Endothelial cell of umbilical vein (primary cell): ENCODE measurements at regions not wholly inside any gene's neighbourhood (a gene's known extent, or its start where the extent isn't known, plus 50 kb on each side); places are given as distances from the start of the nearest gene placed in this dataset.

Experiments used
- BruUV-seq: library from RNA; stranded (reverse); fragments of 400-500 nt; replicated peaks from 2 replicates; lab custom pipeline; 2021; lab: Mats Ljungman, UMichigan
- CTCF ChIA-PET: fragments of 300-600, 350-600 bp; sonication (Branson Sonifier 250); formaldehyde crosslinking; loops from one replicate; lab custom pipeline; 2021; ENCODE audit warnings: antibody characterized with exemption, inconsistent platforms; lab: Charles Lee
- POLR2A ChIA-PET: fragments of 300-600, 350-600 bp; sonication (Branson Sonifier 250); formaldehyde crosslinking; loops from one replicate; lab custom pipeline; 2021; ENCODE audit warnings: antibody characterized with exemption, inconsistent platforms; lab: Charles Lee
- DNase-seq: peaks from one replicate; pipeline ENCODE4 v3.0.0-alpha.2; 2011; ENCODE audit warnings: low read depth, low spot score
- FAIRE-seq: peaks from 2 replicates; lab custom pipeline; 2011; peaks lifted over from hg19 to GRCh38; lab: Jason Lieb, UNC
- H2AFZ ChIP-seq: 2 replicates; pipeline ENCODE4 v1.6.0; 2012; ENCODE audit warnings: low read depth, low read length, control low read depth, inconsistent platforms
- H3K27ac ChIP-seq: 2 replicates; pipeline ENCODE4 v1.5.1; 2011; ENCODE audit warnings: low read depth, mild to moderate bottlenecking, control low read depth, low read length, moderate library complexity; ENCODE audit not compliant: insufficient read depth
- H3K27me3 ChIP-seq, 2 experiments: 2 replicates each; pipeline versions ENCODE4 v1.6.0 to v1.6.1; 2011; ENCODE audit warnings: low read length in 2 of 2, mixed read lengths in 1 of 2; ENCODE audit not compliant: control insufficient read depth in 2 of 2, insufficient read depth in 2 of 2
- H3K36me3 ChIP-seq, 2 experiments: 2 replicates in 1 of 2; 3 replicates in 1 of 2; pipeline ENCODE4 v1.5.1; 2011; ENCODE audit warnings: low read length in 2 of 2, mild to moderate bottlenecking in 1 of 2, moderate library complexity in 1 of 2; ENCODE audit not compliant: control insufficient read depth in 2 of 2, insufficient read depth in 2 of 2; ENCODE audit errors: extremely low read depth in 1 of 2
- H3K4me1 ChIP-seq: 3 replicates; pipeline ENCODE4 v1.5.1; 2011; ENCODE audit warnings: mild to moderate bottlenecking, low read length; ENCODE audit not compliant: control insufficient read depth, insufficient read depth; ENCODE audit errors: extremely low read depth
- H3K4me2 ChIP-seq: 2 replicates; pipeline ENCODE4 v1.6.1; 2011; ENCODE audit warnings: low read length, control low read depth, mixed read lengths; ENCODE audit not compliant: insufficient read depth
- H3K4me3 ChIP-seq, 3 experiments: fragments of 200-600 bp in 1 of 3; sonication (generic), shearing (Covaris generic) in 1 of 3; replicated peaks in 1 of 3; 2 replicates each; pipeline ENCODE4 v1.5.1; 2011 to 2016; ENCODE audit warnings: control low read depth in 3 of 3, low read length in 3 of 3, mild to moderate bottlenecking in 2 of 3, inconsistent platforms in 1 of 3, low read depth in 1 of 3, moderate library complexity in 1 of 3; ENCODE audit not compliant: insufficient read depth in 1 of 3
- H3K79me2 ChIP-seq: 2 replicates; pipeline ENCODE4 v1.6.0; 2012; ENCODE audit warnings: low read length, inconsistent platforms; ENCODE audit not compliant: control insufficient read depth, insufficient read depth
- H3K9ac ChIP-seq: replicated peaks from 2 replicates; pipeline ENCODE3; 2011; ENCODE audit warnings: low read length, control low read depth; ENCODE audit not compliant: insufficient read depth; ENCODE audit errors: extremely low read depth
- H3K9me1 ChIP-seq: replicated peaks from 3 replicates; pipeline ENCODE4 v1.6.0; 2011; ENCODE audit warnings: mild to moderate bottlenecking, low read length; ENCODE audit not compliant: control insufficient read depth, insufficient read depth; ENCODE audit errors: extremely low read depth
- H3K9me3 ChIP-seq: replicated peaks from 2 replicates; pipeline ENCODE4 v1.5.1; 2012; ENCODE audit warnings: low read length, inconsistent platforms; ENCODE audit not compliant: control insufficient read depth, insufficient read depth
- H4K20me1 ChIP-seq: replicated peaks from 2 replicates; pipeline ENCODE3; 2011; ENCODE audit warnings: mild to moderate bottlenecking, low read length; ENCODE audit not compliant: control insufficient read depth, insufficient read depth; ENCODE audit errors: extremely low read depth
- CTCF ChIP-seq, 2 donors: IDR thresholded peaks; 1 replicate in 1 of 2; 2 replicates in 1 of 2; pipeline ENCODE4 v1.5.1; 2011; ENCODE audit warnings: low read length in 2 of 2, mild to moderate bottlenecking in 2 of 2, moderate library complexity in 2 of 2, control low read depth in 1 of 2, inconsistent platforms in 1 of 2, low read depth in 1 of 2; ENCODE audit not compliant: insufficient read depth in 1 of 2; ENCODE audit errors: extremely low read depth in 1 of 2
- EZH2 ChIP-seq: IDR thresholded peaks from 2 replicates; pipeline ENCODE4 v1.6.1; 2012; ENCODE audit warnings: borderline replicate concordance, low read depth, mild to moderate bottlenecking, moderate library complexity, low read length, inconsistent platforms; ENCODE audit not compliant: severe bottlenecking
- FOS ChIP-seq: IDR thresholded peaks from 2 replicates; pipeline ENCODE4 v1.6.1; 2011; ENCODE audit warnings: mild to moderate bottlenecking, low read length, moderate library complexity, borderline replicate concordance; ENCODE audit not compliant: insufficient read depth
- GATA2 ChIP-seq: IDR thresholded peaks from 2 replicates; pipeline ENCODE4 v1.7.0; 2011; ENCODE audit warnings: low read depth, mild to moderate bottlenecking, moderate library complexity, mixed read lengths, low read length; ENCODE audit not compliant: insufficient read length, insufficient read depth
- JUN ChIP-seq: IDR thresholded peaks from 2 replicates; pipeline ENCODE4 v1.6.1; 2011; ENCODE audit warnings: borderline replicate concordance, low read depth; ENCODE audit not compliant: insufficient read length, insufficient read depth
- MAX ChIP-seq: IDR thresholded peaks from 2 replicates; pipeline ENCODE4 v1.6.1; 2011; ENCODE audit not compliant: insufficient read depth, insufficient read length
- POLR2A ChIP-seq: IDR thresholded peaks from 2 replicates; pipeline ENCODE4 v1.6.1; 2012; ENCODE audit warnings: low read depth, mild to moderate bottlenecking, control low read depth, low read length
- POLR2AphosphoS5 ChIP-seq: IDR thresholded peaks from 2 replicates; pipeline ENCODE4 v1.6.1; 2012; ENCODE audit warnings: low read depth, mild to moderate bottlenecking, control low read depth, low read length, moderate library complexity; ENCODE audit not compliant: insufficient read depth
- dilution Hi-C: fragments of 300-500 bp; cut with MboI; formaldehyde crosslinking; loops from one replicate; pipeline ENCODE4 v1.15.0; 2019; ENCODE audit warnings: low sequenced_read_pairs; ENCODE audit not compliant: extremely low pct_ligation_motif_present
- intact Hi-C: fragments of 100-400 bp; cut with micrococcal nuclease; formaldehyde crosslinking; loops from one replicate; pipeline ENCODE4 v1.10.0; 2022

- BruUV-seq, result no TSS peak
- H3K4me2 ChIP-seq, result no peak overlapping the region
- POLR2A ChIA-PET, result no interaction called here
- CTCF ChIA-PET, result no interaction called here
- no peaks in the 10 kb centered on the region for H3K9me1 ChIP-seq
- intact Hi-C loops, result no loop called here
- H3K9me3 ChIP-seq, result no peaks in the 10 kb centered on the region
- H4K20me1 ChIP-seq, result no peaks in the 10 kb centered on the region
- no peak overlapping the region for H3K9ac ChIP-seq
- H3K27ac ChIP-seq, result no peak overlapping the region
- H3K79me2 ChIP-seq, result no peaks in the 10 kb centered on the region
- no peaks in the 10 kb centered on the region for H3K36me3 ChIP-seq
- no peak overlapping the region for H2AFZ ChIP-seq
- DNase-seq (no peak), FAIRE-seq (no peak)
- no peak overlapping the region for H3K4me3 ChIP-seq
- dilution Hi-C loops, result no loop called here
- no peaks in the 10 kb centered on the region for H3K27me3 ChIP-seq
- TF ChIP-seq CTCF (IDR thresholded peaks at IDR 0.05; ENCODE audit: extremely low read depth in 1 of 2, insufficient read depth in 1 of 2, low read depth in 1 of 2, low read length in 2 of 2) (no peak), POLR2A (no peak), EZH2 (no peak), JUN (no peak), FOS (no peak), MAX (no peak), POLR2AphosphoS5 (no peak), GATA2 (no peak)
- no peaks in the 10 kb centered on the region for H3K4me1 ChIP-seq
Observed at GRCh38 chrY:8058613-8059012, 1147.1 kb upstream of the AMELY start.
